GM23248 (cell line): ENCODE measurements at regions not wholly inside any gene's neighbourhood (a gene's known extent, or its start where the extent isn't known, plus 50 kb on each side); places are given as distances from the start of the nearest gene placed in this dataset.
"Not testable (repeated sequence)": the region's sequence is repeated elsewhere in the genome, so short reads cannot be mapped to it uniquely, and the experiment has no call there.

ENCODE experiments used
- DNase-seq: peaks from one replicate; pipeline ENCODE4 v3.0.0-alpha.2; 2015
- H2AFZ ChIP-seq: fragments of 200-600 bp; sonication (generic); 2 replicates; pipeline ENCODE4 v1.6.1; 2016; ENCODE audit warnings: antibody characterized with exemption
- H3F3A ChIP-seq: fragments of 200-600 bp; sonication (generic); 2 replicates; pipeline ENCODE4 v1.6.1; 2016; ENCODE audit warnings: mild to moderate bottlenecking, antibody characterized with exemption, mixed run types; ENCODE audit not compliant: insufficient read depth
- H3K27ac ChIP-seq: fragments of 200-600 bp; sonication (generic); 2 replicates; pipeline ENCODE4 v1.5.1; 2016; ENCODE audit warnings: mild to moderate bottlenecking
- H3K27me3 ChIP-seq: fragments of 200-600 bp; sonication (generic); replicated peaks from 2 replicates; pipeline ENCODE4 v1.6.1; 2016; ENCODE audit warnings: mild to moderate bottlenecking; ENCODE audit not compliant: insufficient read depth
- H3K36me3 ChIP-seq: fragments of 200-600 bp; sonication (generic); 2 replicates; pipeline ENCODE4 v1.6.1; 2016; ENCODE audit warnings: low read depth, mild to moderate bottlenecking
- H3K4me1 ChIP-seq: fragments of 200-600 bp; sonication (generic); 2 replicates; pipeline ENCODE4 v1.6.1; 2016; ENCODE audit warnings: mild to moderate bottlenecking; ENCODE audit not compliant: insufficient read depth
- H3K4me2 ChIP-seq: fragments of 200-600 bp; sonication (generic); one replicate; pipeline ENCODE4 v1.6.1; 2016; ENCODE audit warnings: mild to moderate bottlenecking; ENCODE audit not compliant: unreplicated experiment
- H3K4me3 ChIP-seq: fragments of 200-600 bp; sonication (generic); 2 replicates; pipeline ENCODE4 v1.5.1; 2016; ENCODE audit warnings: mild to moderate bottlenecking
- H3K79me2 ChIP-seq: fragments of 200-600 bp; sonication (generic); 2 replicates; pipeline ENCODE4 v1.6.1; 2016; ENCODE audit warnings: mild to moderate bottlenecking; ENCODE audit not compliant: insufficient read depth
- H3K9ac ChIP-seq: fragments of 200-600 bp; sonication (generic); 2 replicates; pipeline ENCODE4 v1.6.1; 2016; ENCODE audit warnings: mild to moderate bottlenecking
- H3K9me2 ChIP-seq: fragments of 200-600 bp; sonication (generic); 2 replicates; pipeline ENCODE4 v1.6.1; 2016; ENCODE audit warnings: mixed run types, mild to moderate bottlenecking, moderate library complexity; ENCODE audit not compliant: insufficient read depth
- H3K9me3 ChIP-seq: fragments of 200-600 bp; sonication (generic); one replicate; pipeline ENCODE4 v1.6.1; 2017; ENCODE audit warnings: low read depth
- H4K20me1 ChIP-seq: fragments of 200-600 bp; sonication (generic); 2 replicates; pipeline ENCODE4 v1.6.0; 2016; ENCODE audit not compliant: insufficient read depth
- WGBS, 2 experiments: methylation state at CpG; one replicate each; pipeline ENCODE4 v1.1.6; 2015 to 2017; ENCODE audit warnings: low lambda C conversion rate in 2 of 2, low coverage in 1 of 2; ENCODE audit errors: missing lambda C conversion rate in 2 of 2; 5-methylcytosine and 5-hydroxymethylcytosine counted together
- in situ Hi-C: fragments of 300-500 bp; cut with MboI; formaldehyde crosslinking; loops from 2 replicates; pipeline ENCODE4 v1.15.0; 2020

- H3K9me2 ChIP-seq, H3K4me3 ChIP-seq, H3K36me3 ChIP-seq, H3K4me2 ChIP-seq, H3K27ac ChIP-seq, in situ Hi-C loops, H2AFZ ChIP-seq, H3K27me3 ChIP-seq, H3K9ac ChIP-seq, H3K79me2 ChIP-seq, H3F3A ChIP-seq, DNase-seq, H4K20me1 ChIP-seq, H3K9me3 ChIP-seq, H3K4me1 ChIP-seq: not testable (repeated sequence)
- WGBS, 2 experiments: 83 to 86% methylated on average over 1 of the region's 2 CpGs
Measured at GRCh38 chr2:110394769-110395168, 77.8 kb downstream of the LIMS4 start.

GRCh38 chr2:110392366-110392765, 80.2 kb downstream of the LIMS4 start:
- in situ Hi-C loops, H3K27ac ChIP-seq: not testable (repeated sequence)

GRCh38 chr2:110391035-110391418, 81.6 kb downstream of the LIMS4 start:
- H3K9me3 ChIP-seq, H2AFZ ChIP-seq, H3K27me3 ChIP-seq, H3F3A ChIP-seq, DNase-seq, H3K36me3 ChIP-seq, H3K9me2 ChIP-seq, H3K79me2 ChIP-seq, H3K4me2 ChIP-seq, H3K9ac ChIP-seq, H3K4me3 ChIP-seq, H4K20me1 ChIP-seq, H3K27ac ChIP-seq, H3K4me1 ChIP-seq, in situ Hi-C loops: not testable (repeated sequence)
- WGBS, 2 experiments: 83% methylated on average over 4 of the region's 5 CpGs; no CpG with 5 or more reads in 1 of the 2 experiments

More at GRCh38 chr2:110392366-110392765, 80.2 kb downstream of the LIMS4 start:
- H3K9me2 ChIP-seq, H3K9ac ChIP-seq, H3K4me3 ChIP-seq, H3K79me2 ChIP-seq, H3K4me2 ChIP-seq, H3K4me1 ChIP-seq, H3K36me3 ChIP-seq, H2AFZ ChIP-seq, DNase-seq, H3F3A ChIP-seq, H4K20me1 ChIP-seq, H3K27me3 ChIP-seq, H3K9me3 ChIP-seq: not testable (repeated sequence)
- WGBS, 2 experiments: 91 to 95% methylated on average over 5 to 8 of the region's 8 CpGs

GRCh38 chr2:110390351-110391034, 82.1 kb downstream of the LIMS4 start:
- H3K9ac ChIP-seq, H3K36me3 ChIP-seq, H3K4me3 ChIP-seq, H3K9me3 ChIP-seq, H3K9me2 ChIP-seq, DNase-seq, H3K79me2 ChIP-seq, H3K27ac ChIP-seq, H3F3A ChIP-seq, in situ Hi-C loops, H4K20me1 ChIP-seq, H3K4me2 ChIP-seq, H2AFZ ChIP-seq, H3K4me1 ChIP-seq, H3K27me3 ChIP-seq: not testable (repeated sequence)
- 40 to 44% methylated on average over 5 of the region's 7 CpGs for WGBS, 2 experiments

- in situ Hi-C loops, H3K4me3 ChIP-seq: not testable (repeated sequence)
- 92 to 94% methylated on average over 7 to 9 of the region's 12 CpGs for WGBS, 2 experiments
Measured at GRCh38 chr2:110387044-110387443, 85.6 kb downstream of the LIMS4 start.

GRCh38 chr2:110386546-110386945, 86.1 kb downstream of the LIMS4 start:
- H4K20me1 ChIP-seq, H3K27ac ChIP-seq, in situ Hi-C loops, DNase-seq, H3K27me3 ChIP-seq, H2AFZ ChIP-seq, H3F3A ChIP-seq, H3K79me2 ChIP-seq, H3K4me1 ChIP-seq, H3K4me3 ChIP-seq, H3K9me2 ChIP-seq, H3K36me3 ChIP-seq, H3K4me2 ChIP-seq, H3K9me3 ChIP-seq, H3K9ac ChIP-seq: not testable (repeated sequence)
- WGBS, 2 experiments: 92 to 96% methylated on average over 8 of the region's 10 CpGs

More at GRCh38 chr2:110387044-110387443, 85.6 kb downstream of the LIMS4 start:
- not testable (repeated sequence) for H3K27me3 ChIP-seq, H3K4me1 ChIP-seq, H3K9ac ChIP-seq, H3F3A ChIP-seq, H3K9me3 ChIP-seq, H3K9me2 ChIP-seq, H3K79me2 ChIP-seq, H3K4me2 ChIP-seq, H2AFZ ChIP-seq, H4K20me1 ChIP-seq, H3K27ac ChIP-seq, H3K36me3 ChIP-seq, DNase-seq

GRCh38 chr2:110384736-110385119, 87.9 kb downstream of the LIMS4 start:
- H3K36me3 ChIP-seq, H3K9ac ChIP-seq, H3K27me3 ChIP-seq, H3K9me3 ChIP-seq, H3K9me2 ChIP-seq, H4K20me1 ChIP-seq, DNase-seq, H2AFZ ChIP-seq, H3K27ac ChIP-seq, H3K4me1 ChIP-seq, in situ Hi-C loops, H3K4me3 ChIP-seq, H3F3A ChIP-seq, H3K79me2 ChIP-seq, H3K4me2 ChIP-seq: not testable (repeated sequence)
- 60% methylated on average over 1 of the region's 13 CpGs; no CpG with 5 or more reads in 1 of the 2 experiments for WGBS, 2 experiments
